ENCODE measurements at regions not wholly inside any gene's neighbourhood (a gene's known extent, or its start where the extent isn't known, plus 50 kb on each side); places are given as distances from the start of the nearest gene placed in this dataset.

DNA sequence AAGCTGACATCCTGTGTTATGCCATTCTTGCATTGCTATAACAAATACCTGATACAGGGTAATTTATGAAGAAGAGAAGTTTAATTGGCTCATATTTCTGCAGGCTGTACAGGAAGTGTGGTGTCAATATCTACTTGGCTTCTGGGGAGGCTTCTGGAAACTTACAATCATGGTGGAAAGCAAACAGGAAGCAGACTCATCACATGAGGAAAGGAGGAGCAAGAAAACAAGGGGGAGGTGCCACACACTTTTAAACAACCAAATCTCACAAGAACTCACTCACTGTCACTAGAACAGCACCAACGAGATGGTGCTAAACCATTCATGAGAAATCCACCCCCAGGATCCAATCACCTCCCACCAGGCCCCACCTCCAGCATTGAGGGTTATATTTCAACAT is 143.1 kb upstream of the GGTLC1 start:
- no peak for TF ChIP-seq EP300 (IDR thresholded peaks at IDR 0.05; ENCODE audit: borderline replicate concordance)
- TF ChIP-seq FOXM1 (IDR thresholded peaks at IDR 0.05; ENCODE audit: borderline replicate concordance, low read depth): no peak
- TF ChIP-seq REST (IDR thresholded peaks at IDR 0.05; ENCODE audit: low read depth): no peak
- no peak for TF ChIP-seq ZBTB7A (IDR thresholded peaks at IDR 0.05; ENCODE audit: low read depth)
- no peak for TF ChIP-seq TAF1 (IDR thresholded peaks at IDR 0.05; ENCODE audit: low read depth)
- TF ChIP-seq, protein P1, sequence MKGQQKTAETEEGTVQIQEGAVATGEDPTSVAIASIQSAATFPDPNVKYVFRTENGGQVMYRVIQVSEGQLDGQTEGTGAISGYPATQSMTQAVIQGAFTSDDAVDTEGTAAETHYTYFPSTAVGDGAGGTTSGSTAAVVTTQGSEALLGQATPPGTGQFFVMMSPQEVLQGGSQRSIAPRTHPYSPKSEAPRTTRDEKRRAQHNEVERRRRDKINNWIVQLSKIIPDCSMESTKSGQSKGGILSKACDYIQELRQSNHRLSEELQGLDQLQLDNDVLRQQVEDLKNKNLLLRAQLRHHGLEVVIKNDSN (IDR thresholded peaks at IDR 0.05): no peak
- no peak for TF ChIP-seq TEAD4 (IDR thresholded peaks at IDR 0.05)
- no peak for TF ChIP-seq YY1 (IDR thresholded peaks at IDR 0.05; ENCODE audit: low read depth)
- no peak for TF ChIP-seq RAD21 (IDR thresholded peaks at IDR 0.05; ENCODE audit: low read depth)
- TF ChIP-seq MAX (IDR thresholded peaks at IDR 0.05): no peak
- no peak for TF ChIP-seq CREB1 (IDR thresholded peaks at IDR 0.05; ENCODE audit: low read depth)
- no peak for TF ChIP-seq TCF12 (IDR thresholded peaks at IDR 0.05; ENCODE audit: low read depth)

Data from Ishikawa (cell line).